Inflammatory macrophage (primary cell): ENCODE measurements at regions not wholly inside any gene's neighbourhood (a gene's known extent, or its start where the extent isn't known, plus 50 kb on each side); places are given as distances from the start of the nearest gene placed in this dataset.

Experiments
- DNase-seq, 2 donors: peaks; one replicate each; pipeline ENCODE4 v3.0.0-alpha.2; 2020 to 2022

GRCh38 chr4:189299706-189300105 is 641.0 kb upstream of the FRG1 start:
- DNase-seq, result no peak

- no peak for DNase-seq
Measured at GRCh38 chr4:189301692-189302091, 639.0 kb upstream of the FRG1 start.

- no peak for DNase-seq
Measured at GRCh38 chr4:189302719-189303118, 638.0 kb upstream of the FRG1 start.

GRCh38 chr4:189304167-189304566 is 636.5 kb upstream of the FRG1 start:
- DNase-seq, result no peak

GRCh38 chr4:189304809-189305208 is 635.9 kb upstream of the FRG1 start:
- no peak for DNase-seq

- DNase-seq, result no peak
Measured at GRCh38 chr4:189305500-189305899, 635.2 kb upstream of the FRG1 start.

GRCh38 chr4:189311251-189311650 is 629.4 kb upstream of the FRG1 start:
- DNase-seq, result no peak

GRCh38 chr4:189313064-189313463 is 627.6 kb upstream of the FRG1 start:
- DNase-seq, result no peak

- no peak for DNase-seq
Measured at GRCh38 chr4:189313861-189314513, 626.7 kb upstream of the FRG1 start.

GRCh38 chr4:189322426-189322825 is 618.2 kb upstream of the FRG1 start:
- DNase-seq, result no peak

- DNase-seq, result no peak
Measured at GRCh38 chr4:189341881-189342280, 598.8 kb upstream of the FRG1 start.

GRCh38 chr4:189355590-189355989 is 585.1 kb upstream of the FRG1 start:
- no peak for DNase-seq

- no peak for DNase-seq
Measured at GRCh38 chr4:189362364-189362763, 578.3 kb upstream of the FRG1 start.

- no peak for DNase-seq
Measured at GRCh38 chr4:189364032-189364449, 576.6 kb upstream of the FRG1 start.

GRCh38 chr4:189365451-189365850 is 575.2 kb upstream of the FRG1 start:
- no peak for DNase-seq

GRCh38 chr4:189367832-189368231 is 572.8 kb upstream of the FRG1 start:
- no peak for DNase-seq

GRCh38 chr4:189374176-189374575 is 566.5 kb upstream of the FRG1 start:
- no peak for DNase-seq

GRCh38 chr4:189376901-189377300 is 563.8 kb upstream of the FRG1 start:
- no peak for DNase-seq

- DNase-seq, result no peak
Measured at GRCh38 chr4:189377569-189377968, 563.1 kb upstream of the FRG1 start.

- DNase-seq, result no peak
Measured at GRCh38 chr4:189385098-189385497, 555.6 kb upstream of the FRG1 start.

- no peak for DNase-seq
Measured at GRCh38 chr4:189385579-189385978, 555.1 kb upstream of the FRG1 start.

GRCh38 chr4:189396435-189396834 is 544.2 kb upstream of the FRG1 start:
- DNase-seq, result no peak

GRCh38 chr4:189404271-189404670 is 536.4 kb upstream of the FRG1 start:
- no peak for DNase-seq

GRCh38 chr4:189409158-189409557 is 531.5 kb upstream of the FRG1 start:
- no peak for DNase-seq

GRCh38 chr4:189414021-189414420 is 526.7 kb upstream of the FRG1 start:
- DNase-seq, result no peak
